Retinal pigment epithelial cell (primary cell): ENCODE measurements at regions not wholly inside any gene's neighbourhood (a gene's known extent, or its start where the extent isn't known, plus 50 kb on each side); places are given as distances from the start of the nearest gene placed in this dataset.

Experiments
- DNase-seq: peaks from one replicate; pipeline ENCODE4 v3.0.0-alpha.2; 2010; ENCODE audit warnings: low read depth
- H3K4me3 ChIP-seq: 2 replicates; pipeline ENCODE4 v1.5.1; 2011; ENCODE audit warnings: mild to moderate bottlenecking, low read length, control low read depth, moderate library complexity
- TF ChIP-seq, protein P1 (sequence below): conservative IDR thresholded peaks from 2 replicates; pipeline ENCODE4 v1.5.1; 2011; ENCODE audit warnings: low read depth, low read length, control low read depth, inconsistent platforms

DNA sequence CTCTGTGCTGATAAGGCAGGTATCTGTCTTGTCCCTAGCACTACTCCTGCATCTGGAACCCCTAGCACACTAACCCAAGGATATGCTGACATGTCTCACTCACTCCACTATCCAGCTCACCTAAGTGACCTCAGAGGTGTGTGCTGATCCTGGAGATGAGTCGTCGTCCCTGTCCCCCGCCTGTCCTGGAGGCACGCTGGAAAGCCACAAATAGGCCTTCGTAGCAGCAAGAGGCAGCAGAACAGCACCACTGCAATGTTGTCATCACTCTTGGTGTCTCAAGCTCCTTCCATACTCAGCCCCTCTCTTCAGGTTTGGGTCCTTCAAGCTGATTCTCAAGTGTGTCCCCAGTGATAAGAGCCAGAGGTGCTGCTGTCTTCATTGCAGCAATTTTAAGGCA is 73.0 kb upstream of the ITGA6 start:
- DNase-seq: no peak
- no peak overlapping the region for H3K4me3 ChIP-seq
- TF ChIP-seq, protein P1, sequence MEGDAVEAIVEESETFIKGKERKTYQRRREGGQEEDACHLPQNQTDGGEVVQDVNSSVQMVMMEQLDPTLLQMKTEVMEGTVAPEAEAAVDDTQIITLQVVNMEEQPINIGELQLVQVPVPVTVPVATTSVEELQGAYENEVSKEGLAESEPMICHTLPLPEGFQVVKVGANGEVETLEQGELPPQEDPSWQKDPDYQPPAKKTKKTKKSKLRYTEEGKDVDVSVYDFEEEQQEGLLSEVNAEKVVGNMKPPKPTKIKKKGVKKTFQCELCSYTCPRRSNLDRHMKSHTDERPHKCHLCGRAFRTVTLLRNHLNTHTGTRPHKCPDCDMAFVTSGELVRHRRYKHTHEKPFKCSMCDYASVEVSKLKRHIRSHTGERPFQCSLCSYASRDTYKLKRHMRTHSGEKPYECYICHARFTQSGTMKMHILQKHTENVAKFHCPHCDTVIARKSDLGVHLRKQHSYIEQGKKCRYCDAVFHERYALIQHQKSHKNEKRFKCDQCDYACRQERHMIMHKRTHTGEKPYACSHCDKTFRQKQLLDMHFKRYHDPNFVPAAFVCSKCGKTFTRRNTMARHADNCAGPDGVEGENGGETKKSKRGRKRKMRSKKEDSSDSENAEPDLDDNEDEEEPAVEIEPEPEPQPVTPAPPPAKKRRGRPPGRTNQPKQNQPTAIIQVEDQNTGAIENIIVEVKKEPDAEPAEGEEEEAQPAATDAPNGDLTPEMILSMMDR: no peak

DNA sequence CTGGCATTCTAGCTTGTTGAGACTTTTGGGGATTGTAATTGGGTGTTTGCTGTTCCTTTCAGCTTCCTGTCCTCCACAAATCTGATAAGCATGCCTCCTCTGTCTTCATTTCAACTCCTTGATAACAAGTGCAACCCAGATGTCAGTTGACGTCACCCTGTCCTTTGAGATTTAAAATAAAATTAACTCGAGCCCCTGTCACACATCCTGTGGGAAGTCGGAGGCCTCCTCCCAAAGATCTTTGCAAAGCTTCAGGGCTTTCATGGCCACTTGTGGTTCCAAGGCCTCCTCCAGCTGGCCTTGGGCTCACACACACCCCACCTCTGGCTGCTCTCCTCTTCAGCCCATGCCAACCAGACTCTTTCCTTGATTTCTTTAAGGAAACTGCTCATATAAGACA is 69.9 kb upstream of the ITGA6 start:
- TF ChIP-seq, protein P1: no peak
- no peak for DNase-seq
- H3K4me3 ChIP-seq: no peak overlapping the region

DNA sequence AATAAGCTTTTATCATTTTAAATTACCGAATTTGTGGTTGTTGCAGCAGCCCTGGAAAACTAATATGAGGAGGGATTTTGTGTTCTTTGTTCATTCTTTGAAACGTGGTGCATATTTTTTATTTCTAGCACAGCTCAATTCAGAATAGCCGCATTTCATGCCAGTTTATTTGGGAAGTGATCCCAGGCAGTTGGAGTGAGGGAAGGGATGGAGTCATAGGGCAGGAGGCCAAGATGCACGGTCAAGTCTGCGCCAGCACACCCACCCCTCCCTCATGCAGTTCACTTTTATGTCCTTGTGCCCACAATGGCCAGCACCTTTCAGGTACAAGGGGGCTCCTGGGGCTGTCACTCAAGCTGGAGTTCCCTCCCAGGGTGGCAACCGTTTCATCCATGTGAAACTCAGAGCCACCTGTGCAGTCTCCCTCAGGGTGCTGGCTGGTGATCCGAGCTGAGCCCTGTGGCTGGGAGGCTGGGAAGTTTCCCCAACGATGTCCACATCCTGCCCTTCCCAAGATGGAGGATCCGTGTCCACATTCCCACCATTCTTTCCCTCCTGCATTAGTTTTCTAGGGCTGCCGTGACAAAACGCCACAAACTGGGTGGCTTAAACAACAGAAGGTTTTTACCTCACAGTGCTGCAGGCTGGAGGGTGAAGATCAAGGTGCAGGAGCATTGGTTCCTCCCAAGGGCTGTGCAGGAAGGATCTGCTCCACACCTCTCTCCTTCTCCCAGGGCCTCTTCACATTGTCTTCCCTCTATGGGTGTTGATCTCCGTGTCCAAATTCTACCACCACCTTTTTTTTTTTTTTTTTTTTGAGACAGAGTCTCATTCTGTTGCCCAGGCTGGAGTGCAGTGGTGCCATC is 68.5 kb upstream of the ITGA6 start:
- TF ChIP-seq, protein P1: no peak
- no peak overlapping the region for H3K4me3 ChIP-seq
- no peak for DNase-seq

DNA sequence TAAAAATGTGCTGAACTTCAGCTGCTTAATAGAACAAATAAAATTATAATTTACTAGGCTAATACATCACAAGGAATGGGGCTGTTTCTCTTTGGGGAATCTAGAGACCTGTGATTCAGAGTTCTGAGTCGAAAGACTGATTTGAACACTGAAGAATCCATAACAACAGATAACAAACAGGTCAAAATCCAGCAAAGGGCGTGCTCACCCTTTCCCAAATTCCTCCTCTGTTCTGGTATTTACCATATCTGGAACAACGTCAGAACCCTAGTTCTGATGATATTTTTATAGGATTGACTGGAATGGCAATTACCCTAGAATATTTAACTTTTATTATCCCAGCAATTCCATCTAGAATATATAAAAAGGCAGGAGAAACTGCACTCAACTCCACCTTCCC is 66.0 kb upstream of the ITGA6 start:
- no peak overlapping the region for H3K4me3 ChIP-seq
- TF ChIP-seq, protein P1: no peak
- DNase-seq: no peak

DNA sequence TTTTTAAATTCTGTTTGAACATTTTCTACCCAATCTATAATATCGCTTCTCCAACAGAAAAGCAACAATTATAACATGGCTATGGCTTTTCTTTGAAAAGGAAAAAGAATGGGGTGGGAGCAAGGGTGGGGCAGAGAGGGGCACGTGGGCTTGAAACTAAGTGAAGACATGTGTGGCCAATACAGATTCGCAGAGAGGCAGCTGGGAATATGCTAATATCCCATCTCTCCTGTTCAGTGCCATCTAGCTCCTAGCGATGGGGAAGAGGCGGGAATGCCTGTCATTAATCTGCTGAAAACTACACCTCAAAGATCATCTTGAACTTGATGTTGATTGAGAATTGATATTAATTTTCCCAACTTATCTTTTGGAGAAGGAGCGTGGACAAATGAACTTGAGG is 65.5 kb upstream of the ITGA6 start:
- H3K4me3 ChIP-seq: no peak overlapping the region
- TF ChIP-seq, protein P1: no peak
- no peak for DNase-seq

DNA sequence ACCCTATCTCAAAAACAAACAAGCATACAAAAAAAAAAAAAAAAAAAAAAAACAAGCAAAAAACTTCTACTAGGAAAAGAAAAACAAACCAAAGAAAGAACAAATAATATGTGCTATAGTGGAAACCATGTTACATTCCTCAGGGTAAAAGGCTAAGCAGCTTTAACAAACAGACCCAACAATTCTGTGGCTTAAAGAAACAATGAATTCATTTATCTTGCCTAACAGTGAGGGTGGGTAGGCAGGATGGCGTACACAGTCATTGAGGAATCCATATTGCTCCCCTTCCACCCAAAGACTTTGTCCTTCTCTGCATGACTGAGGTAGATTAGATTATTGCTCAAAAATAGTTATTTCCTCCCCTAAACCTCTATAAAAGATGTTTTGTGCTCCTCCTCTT is 63.1 kb upstream of the ITGA6 start:
- no peak overlapping the region for H3K4me3 ChIP-seq
- TF ChIP-seq, protein P1: no peak
- no peak for DNase-seq

DNA sequence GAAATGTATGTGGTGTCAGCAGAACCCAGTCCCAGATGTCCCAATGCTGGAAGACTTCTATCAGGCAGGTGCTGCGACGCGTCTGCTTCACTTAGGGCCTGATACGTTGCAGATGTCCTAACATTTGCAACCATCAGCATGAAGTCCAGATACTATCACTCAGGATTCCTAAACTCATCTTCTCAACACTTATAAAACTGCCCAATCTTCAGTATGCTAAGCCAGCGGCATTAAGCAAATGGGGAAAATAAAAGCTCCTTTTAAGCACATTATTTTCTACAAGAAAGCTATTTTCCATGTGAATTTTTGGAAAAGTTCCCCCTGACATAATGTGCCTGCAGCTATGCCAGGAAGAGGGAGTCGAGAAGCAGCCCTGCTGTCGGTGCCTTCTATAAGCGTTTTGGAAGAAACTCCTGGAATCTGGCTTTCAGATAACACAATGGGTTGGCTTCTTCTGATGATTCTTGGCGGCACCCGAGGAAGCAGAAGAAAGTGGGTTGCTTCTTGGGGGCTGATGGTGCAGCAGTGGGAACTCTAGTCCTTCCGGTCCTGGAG is 60.7 kb upstream of the ITGA6 start:
- TF ChIP-seq, protein P1: no peak
- no peak overlapping the region for H3K4me3 ChIP-seq
- DNase-seq: no peak
